OCI-M2 (cell line): ENCODE measurements at regions not wholly inside any gene's neighbourhood (a gene's known extent, or its start where the extent isn't known, plus 50 kb on each side); places are given as distances from the start of the nearest gene placed in this dataset.

Experiments
- DNase-seq: peaks from one replicate; lab custom pipeline; 2025; ENCODE audit not compliant: unreplicated experiment; lab: John Stamatoyannopoulos, UW

GRCh38 chr3:87045473-87045872, 54.5 kb upstream of the VGLL3 start:
- DNase-seq = no peak

- DNase-seq = no peak
Measured at GRCh38 chr3:87044846-87045245, 53.9 kb upstream of the VGLL3 start.

GRCh38 chr3:87044409-87044808, 53.5 kb upstream of the VGLL3 start:
- DNase-seq = no peak

DNA sequence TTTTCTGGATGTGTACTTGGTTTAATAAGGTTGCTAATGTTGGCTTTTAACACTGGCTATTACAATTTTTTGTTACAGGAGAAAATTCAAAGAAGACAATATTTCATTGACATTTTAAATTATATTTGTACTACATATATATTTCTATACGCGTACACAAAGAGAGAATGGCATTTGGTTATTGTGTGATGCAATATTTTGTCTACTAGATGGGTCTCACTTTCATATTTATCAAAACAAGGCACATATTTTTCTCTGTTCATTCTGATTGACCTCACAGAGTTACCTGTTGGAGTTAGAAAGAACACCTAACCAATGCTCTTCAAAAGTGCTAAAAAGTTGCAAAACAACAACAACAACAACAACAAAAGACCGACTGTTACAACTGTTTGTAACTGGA, 50.2 kb upstream of the VGLL3 start:
- no peak for DNase-seq
